GM13976 (cell line): ENCODE measurements at regions not wholly inside any gene's neighbourhood (a gene's known extent, or its start where the extent isn't known, plus 50 kb on each side); places are given as distances from the start of the nearest gene placed in this dataset.

Source experiments
- DNase-seq: peaks from one replicate; pipeline ENCODE4 v3.0.0; 2012; ENCODE audit warnings: low spot score
- CTCF ChIP-seq: IDR thresholded peaks from 2 replicates; pipeline ENCODE4 v1.5.1; 2012; ENCODE audit warnings: borderline replicate concordance, mild to moderate bottlenecking; ENCODE audit not compliant: insufficient read depth; ENCODE audit errors: extremely low read depth, missing control alignments, control extremely low read depth
- in situ Hi-C: fragments of 300-500 bp; cut with MboI; formaldehyde crosslinking; loops from one replicate; pipeline ENCODE4 v1.12.0; 2022; ENCODE audit warnings: low sequenced_read_pairs, mixed read lengths, inconsistent platforms; ENCODE audit not compliant: unreplicated experiment

DNA sequence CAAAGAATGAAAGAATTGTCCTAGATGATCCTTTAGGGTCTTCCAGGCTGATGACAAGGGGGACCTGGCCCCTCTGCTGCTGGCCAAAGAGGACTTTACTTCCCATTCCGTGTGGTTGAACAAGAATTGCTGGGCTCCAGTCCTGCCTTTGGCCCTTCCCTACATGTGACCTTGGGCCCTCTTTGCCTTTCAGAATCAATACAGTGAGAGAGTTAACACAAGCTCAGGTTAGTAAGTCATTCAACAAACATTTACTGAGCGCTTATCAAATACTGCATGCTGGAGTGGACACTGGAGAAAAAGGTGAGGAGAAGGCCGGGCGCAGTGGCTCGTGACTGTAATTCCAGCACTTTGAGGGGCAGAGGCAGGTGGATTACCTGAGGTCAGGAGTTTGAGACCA, 113.1 kb downstream of the C9orf50 start:
- no peak for TF ChIP-seq CTCF
- in situ Hi-C loops: no loop called here
- no peak for DNase-seq

- in situ Hi-C loops: no loop called here
- DNase-seq: no peak
- TF ChIP-seq CTCF: no peak
Observed at GRCh38 chr9:129506892-129507291, 114.0 kb downstream of the C9orf50 start.

- no peak for DNase-seq
- in situ Hi-C loops: no loop called here
- TF ChIP-seq CTCF: no peak
Observed at GRCh38 chr9:129506041-129506440, 114.9 kb downstream of the C9orf50 start.

DNA sequence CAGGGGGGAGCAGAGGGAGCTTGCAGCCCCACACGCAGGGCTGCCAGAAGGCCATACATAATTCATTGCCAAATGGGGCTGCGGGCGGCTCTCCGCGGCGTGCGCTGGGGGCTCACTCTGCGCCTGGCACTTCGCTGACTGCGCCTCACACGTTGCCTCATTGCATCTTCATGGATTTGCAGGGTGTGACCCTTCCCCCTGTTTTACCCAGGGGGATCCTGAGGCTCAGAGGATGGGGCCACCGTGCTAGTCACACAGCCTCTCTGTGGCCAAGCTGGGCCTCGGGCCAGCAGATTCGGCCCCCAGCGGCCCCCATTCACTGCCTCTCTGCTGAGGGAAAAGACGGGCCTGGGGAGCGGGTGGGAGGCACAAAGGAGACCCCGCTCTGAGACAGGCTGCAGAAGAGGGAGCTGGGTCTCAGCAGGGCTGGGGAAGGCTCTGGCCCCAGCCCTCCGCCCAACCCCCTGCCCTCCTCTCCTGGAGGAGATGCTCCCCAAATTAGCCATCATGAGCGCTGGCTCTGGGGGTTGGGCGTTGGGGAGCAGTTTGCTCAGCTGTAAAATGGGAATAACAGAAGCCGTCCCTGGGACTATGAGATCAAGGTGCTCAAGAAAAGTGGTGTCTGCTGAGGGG, 115.5 kb downstream of the C9orf50 start:
- TF ChIP-seq CTCF: no peak
- in situ Hi-C loops: no loop called here
- no peak for DNase-seq

- no peak for DNase-seq
- in situ Hi-C loops: no loop called here
- no peak for TF ChIP-seq CTCF
Observed at GRCh38 chr9:129504404-129504803, 116.5 kb downstream of the C9orf50 start.

GRCh38 chr9:129501771-129502319, 119.1 kb downstream of the C9orf50 start:
- in situ Hi-C loops: no loop called here
- TF ChIP-seq CTCF: no peak
- DNase-seq: no peak
